HepG2 (cell line): ENCODE measurements at regions not wholly inside any gene's neighbourhood (a gene's known extent, or its start where the extent isn't known, plus 50 kb on each side); places are given as distances from the start of the nearest gene placed in this dataset.

Source experiments
- ATAC-seq: fragments of 200-7000 bp; cut with Tn5 transposase; 3 replicates; pipeline ENCODE4 v1.9.1; 2020; ENCODE audit warnings: mild to moderate bottlenecking, moderate library complexity
- BruUV-seq: library from RNA; stranded (reverse); fragments of 400-500 nt; replicated peaks from 2 replicates; lab custom pipeline; 2021; lab: Mats Ljungman, UMichigan
- CTCF ChIA-PET: fragments of 300-600 bp; formaldehyde crosslinking; extraction: SDS; loops from one replicate; lab custom pipeline; 2021; ENCODE audit warnings: low total read pairs, inconsistent platforms, low intra/inter-chr PET ratio; lab: Yijun Ruan, JAX
- POLR2A ChIA-PET: fragments of 350-600 bp; sonication (Branson Sonifier 250); formaldehyde crosslinking; loops from one replicate; lab custom pipeline; 2020; ENCODE audit warnings: antibody characterized with exemption, inconsistent platforms; lab: Yijun Ruan, JAX
- DNase-seq: peaks from one replicate; pipeline ENCODE4 v3.0.0-alpha.2; 2015; ENCODE audit warnings: low spot score
- FAIRE-seq: peaks from 3 replicates; lab custom pipeline; 2011; peaks lifted over from hg19 to GRCh38; lab: Jason Lieb, UNC
- H2AFZ ChIP-seq: one replicate; pipeline ENCODE4 v1.6.1; 2011; ENCODE audit warnings: low read length, inconsistent platforms
- H3K27ac ChIP-seq: fragments of 300-600 bp; 3 replicates; pipeline ENCODE4 v1.8.0; 2011; ENCODE audit warnings: mixed run types, mild to moderate bottlenecking, mixed read lengths, low read length, inconsistent platforms; ENCODE audit not compliant: insufficient read depth; ENCODE audit errors: extremely low read length
- H3K27me3 ChIP-seq, 2 experiments: fragments of 200-600 bp in 1 of 2; 2 replicates in 1 of 2; 3 replicates in 1 of 2; pipeline versions ENCODE4 v1.6.0 to v1.8.0; 2011; ENCODE audit warnings: low read length in 2 of 2, mild to moderate bottlenecking in 2 of 2, moderate library complexity in 2 of 2, inconsistent platforms in 1 of 2; ENCODE audit not compliant: insufficient read depth in 2 of 2, control insufficient read depth in 1 of 2
- H3K36me3 ChIP-seq, 2 experiments: fragments of 200-600 bp in 1 of 2; replicated peaks in 1 of 2; 2 replicates in 1 of 2; 3 replicates in 1 of 2; pipeline versions ENCODE4 v1.5.1 to v1.8.0; 2011; ENCODE audit warnings: low read length in 2 of 2, inconsistent platforms in 1 of 2; ENCODE audit not compliant: insufficient read depth in 2 of 2, control insufficient read depth in 1 of 2
- H3K4me1 ChIP-seq: 2 replicates; pipeline ENCODE4 v1.5.1; 2012; ENCODE audit warnings: low read length, inconsistent platforms; ENCODE audit not compliant: insufficient read depth
- H3K4me2 ChIP-seq: 2 replicates; pipeline ENCODE4 v1.6.0; 2011; ENCODE audit warnings: low read depth, low read length, inconsistent platforms
- H3K4me3 ChIP-seq, 3 experiments: fragments of 200-600 bp in 1 of 3; sonication (generic), shearing (Covaris generic) in 1 of 3; replicated peaks in 1 of 3; 2 replicates each; pipeline ENCODE4 v1.5.1; 2011 to 2016; ENCODE audit warnings: low read length in 3 of 3, inconsistent platforms in 2 of 3, low read depth in 2 of 3, mild to moderate bottlenecking in 2 of 3, control low read depth in 1 of 3, mixed read lengths in 1 of 3; ENCODE audit not compliant: insufficient read depth in 1 of 3
- H3K79me2 ChIP-seq: one replicate; pipeline ENCODE4 v1.6.1; 2011; ENCODE audit warnings: low read length, inconsistent platforms; ENCODE audit not compliant: insufficient read depth
- H3K9ac ChIP-seq: 2 replicates; pipeline ENCODE4 v1.6.0; 2011; ENCODE audit warnings: mild to moderate bottlenecking, low read depth, low read length, inconsistent platforms; ENCODE audit not compliant: insufficient read depth
- H3K9me3 ChIP-seq: 2 replicates; pipeline ENCODE4 v1.5.1; 2012; ENCODE audit warnings: mild to moderate bottlenecking, low read length
- H4K20me1 ChIP-seq: 2 replicates; pipeline ENCODE4 v1.6.0; 2011; ENCODE audit warnings: inconsistent platforms, mild to moderate bottlenecking, low read length, moderate library complexity; ENCODE audit not compliant: insufficient read depth
- ATAD3A ChIP-seq: sonication (generic); formaldehyde crosslinking; IDR thresholded peaks from 2 replicates; pipeline ENCODE4 v1.4.0; 2020; ENCODE audit warnings: missing genetic modification reagents
- CBX2 ChIP-seq, 2 experiments: fragments of 200-600 bp in 1 of 2; sonication (generic); formaldehyde crosslinking in 1 of 2; IDR thresholded peaks; 2 replicates each; pipeline versions ENCODE4 v1.7.0 to v1.8.1; 2018 to 2022; ENCODE audit warnings: low read depth in 2 of 2, low read length in 1 of 2, mild to moderate bottlenecking in 1 of 2, missing genetic modification reagents in 1 of 2
- ETV5 ChIP-seq: IDR thresholded peaks from 2 replicates; pipeline ENCODE4 v1.6.1; 2018; ENCODE audit warnings: missing biosample characterization, missing genetic modification reagents, inconsistent platforms, borderline replicate concordance
- JARID2 ChIP-seq: sonication (generic); formaldehyde crosslinking; IDR thresholded peaks from 2 replicates; pipeline ENCODE4 v1.8.1; 2023; ENCODE audit warnings: missing genetic modification reagents, inconsistent platforms; ENCODE audit not compliant: insufficient replicate concordance
- NR2C2 ChIP-seq: sonication (generic); formaldehyde crosslinking; IDR thresholded peaks from 2 replicates; pipeline ENCODE4 v1.4.0; 2020; ENCODE audit warnings: missing genetic modification reagents, mild to moderate bottlenecking, moderate library complexity, borderline replicate concordance
- TAF15 ChIP-seq: fragments of 200-400 bp; formaldehyde crosslinking; IDR thresholded peaks from one replicate; pipeline ENCODE4 v1.6.1; 2018; ENCODE audit warnings: mild to moderate bottlenecking, low read depth, low read length; ENCODE audit not compliant: poor library complexity, severe bottlenecking
- ZNF207 ChIP-seq: fragments of 450-650 bp; IDR thresholded peaks from 2 replicates; pipeline ENCODE4 v1.6.1; 2016; ENCODE audit warnings: antibody characterized with exemption, borderline replicate concordance
- WGBS: methylation state at CpG from one replicate; pipeline ENCODE4 v1.1.6; 2017; ENCODE audit warnings: low lambda C conversion rate; 5-methylcytosine and 5-hydroxymethylcytosine counted together
- in situ Hi-C: cut with HindIII; loops from 2 replicates; pipeline ENCODE4 v1.10.0; 2017; ENCODE audit warnings: low pct_unique_long_range_greater_than_20kb; ENCODE audit not compliant: extremely low pct_ligation_motif_present
- intact Hi-C: fragments of 100-400 bp; cut with micrococcal nuclease; formaldehyde crosslinking; loops from one replicate; pipeline ENCODE4 v1.10.0; 2022; ENCODE audit not compliant: unreplicated experiment

GRCh38 chr3:80043226-80043625, 275.4 kb upstream of the ROBO1 start:
- no peak for FAIRE-seq
- CTCF ChIA-PET: no interaction called here
- no peak overlapping the region for H2AFZ ChIP-seq
- in situ Hi-C loops: no loop called here
- TF ChIP-seq JARID2: no peak
- no peak for TF ChIP-seq TAF15
- TF ChIP-seq ZNF207: no peak
- TF ChIP-seq ATAD3A (CRISPR knock-in tag): no peak
- TF ChIP-seq, all 625 proteins: peak for 0
- H3K4me3 ChIP-seq: no peak overlapping the region
- no peaks in the 10 kb centered on the region for H4K20me1 ChIP-seq
- no peaks in the 10 kb centered on the region; a peak in 1 of 5 replicates for H3K27me3 ChIP-seq
- no peak overlapping the region for H3K27ac ChIP-seq
- WGBS: 3% methylated on average over 4 of the region's 4 CpGs
- intact Hi-C loops: no loop called here
- H3K79me2 ChIP-seq: no peaks in the 10 kb centered on the region
- ATAC-seq: no peak
- BruUV-seq: no TSS peak
- POLR2A ChIA-PET: no interaction called here
- H3K9ac ChIP-seq: no peak overlapping the region
- no peaks in the 10 kb centered on the region for H3K36me3 ChIP-seq
- no peaks in the 10 kb centered on the region for H3K9me3 ChIP-seq
- no peaks in the 10 kb centered on the region for H3K4me1 ChIP-seq
- DNase-seq: no peak
- H3K4me2 ChIP-seq: no peak overlapping the region

- BruUV-seq: no TSS peak
- Histone ChIP-seq H3K9ac (no peak overlapping the region), H3K27me3 (no peaks in the 10 kb centered on the region; a peak in 1 of 5 replicates), H3K79me2 (no peaks in the 10 kb centered on the region), H3K9me3 (no peaks in the 10 kb centered on the region), H3K4me3 (no peak overlapping the region), H3K4me2 (no peak overlapping the region), H4K20me1 (no peaks in the 10 kb centered on the region), H3K36me3 (no peaks in the 10 kb centered on the region), H3K27ac (no peak overlapping the region), H3K4me1 (no peaks in the 10 kb centered on the region), H2AFZ (no peak overlapping the region)
- POLR2A ChIA-PET: no interaction called here
- no peak for DNase-seq
- intact Hi-C loops: no loop called here
- in situ Hi-C loops: no loop called here
- WGBS: 4% methylated on average over 2 of the region's 2 CpGs
- FAIRE-seq: no peak
- CTCF ChIA-PET: no interaction called here
- TF ChIP-seq CBX2 (IDR thresholded peaks at IDR 0.05; ENCODE audit: low read depth, low read length): no peak
- TF ChIP-seq CBX2 (CRISPR knock-in tag; IDR thresholded peaks at IDR 0.05; ENCODE audit: low read depth): no peak
- no peak for TF ChIP-seq ETV5 (CRISPR knock-in tag)
- TF ChIP-seq NR2C2 (CRISPR knock-in tag): no peak
- ATAC-seq: no peak
These were observed 272.3 kb upstream of the ROBO1 start for GRCh38 chr3:80040067-80040466.
